Glutamatergic neuron (in vitro differentiated cells): ENCODE measurements at regions not wholly inside any gene's neighbourhood (a gene's known extent, or its start where the extent isn't known, plus 50 kb on each side); places are given as distances from the start of the nearest gene placed in this dataset.

Experiments used
- DNase-seq: peaks from one replicate; pipeline ENCODE4 v3.0.0; 2022
- H3K27ac Mint-ChIP-seq: one replicate; pipeline ENCODE4 v1.8.0; 2020; ENCODE audit warnings: mild to moderate bottlenecking, mixed read lengths, inconsistent platforms; ENCODE audit not compliant: unreplicated experiment
- H3K27me3 Mint-ChIP-seq: one replicate; pipeline ENCODE4 v1.8.0; 2020; ENCODE audit warnings: mild to moderate bottlenecking, moderate library complexity, mixed read lengths, inconsistent platforms; ENCODE audit not compliant: unreplicated experiment
- H3K36me3 Mint-ChIP-seq: one replicate; pipeline ENCODE4 v1.8.0; 2020; ENCODE audit warnings: mild to moderate bottlenecking, mixed read lengths, inconsistent platforms; ENCODE audit not compliant: unreplicated experiment
- H3K4me1 Mint-ChIP-seq: one replicate; pipeline ENCODE4 v1.8.0; 2020; ENCODE audit warnings: mild to moderate bottlenecking, low read depth, mixed read lengths, inconsistent platforms; ENCODE audit not compliant: unreplicated experiment
- H3K4me3 Mint-ChIP-seq: one replicate; pipeline ENCODE4 v1.8.0; 2020; ENCODE audit warnings: mild to moderate bottlenecking, mixed read lengths, inconsistent platforms; ENCODE audit not compliant: unreplicated experiment
- H3K9me3 Mint-ChIP-seq: one replicate; pipeline ENCODE4 v1.8.0; 2020; ENCODE audit warnings: mild to moderate bottlenecking, moderate library complexity, mixed read lengths, inconsistent platforms; ENCODE audit not compliant: unreplicated experiment
- CTCF ChIP-seq: fragments of 200-600 bp; sonication (generic); IDR thresholded peaks from one replicate; pipeline ENCODE4 v1.5.0; 2021; ENCODE audit not compliant: partially characterized antibody, unreplicated experiment

- TF ChIP-seq CTCF, result no peak
- no peaks in the 10 kb centered on the region for H3K36me3 Mint-ChIP-seq
- H3K4me1 Mint-ChIP-seq, result peaks cover 4% of the 10 kb centered on the region
- H3K27ac Mint-ChIP-seq, result no peak overlapping the region
- DNase-seq, result no peak
- H3K4me3 Mint-ChIP-seq, result no peak overlapping the region
- no peaks in the 10 kb centered on the region for H3K27me3 Mint-ChIP-seq
- H3K9me3 Mint-ChIP-seq, result peaks cover 2% of the 10 kb centered on the region
Observed at GRCh38 chr4:151530230-151530629, 121.3 kb downstream of the FHIP1A start.

- H3K36me3 Mint-ChIP-seq, result no peaks in the 10 kb centered on the region
- no peak for TF ChIP-seq CTCF
- no peaks in the 10 kb centered on the region for H3K27me3 Mint-ChIP-seq
- H3K4me1 Mint-ChIP-seq, result peaks cover 2% of the 10 kb centered on the region
- DNase-seq, result no peak
- no peak overlapping the region for H3K4me3 Mint-ChIP-seq
- H3K9me3 Mint-ChIP-seq, result peaks cover 2% of the 10 kb centered on the region
- no peak overlapping the region for H3K27ac Mint-ChIP-seq
Observed at GRCh38 chr4:151530783-151531182, 121.8 kb downstream of the FHIP1A start.

- Mint-ChIP-seq H3K36me3 (no peaks in the 10 kb centered on the region), H3K9me3 (peaks cover 2% of the 10 kb centered on the region), H3K27ac (no peak overlapping the region), H3K27me3 (no peaks in the 10 kb centered on the region), H3K4me1 (peaks cover 2% of the 10 kb centered on the region), H3K4me3 (no peak overlapping the region)
- DNase-seq, result no peak
- no peak for TF ChIP-seq CTCF
Observed at GRCh38 chr4:151532001-151532708, 123.2 kb downstream of the FHIP1A start.

- no peak for DNase-seq
- no peaks in the 10 kb centered on the region for H3K9me3 Mint-ChIP-seq
- TF ChIP-seq CTCF, result no peak
- no peaks in the 10 kb centered on the region for H3K36me3 Mint-ChIP-seq
- no peak overlapping the region for H3K4me3 Mint-ChIP-seq
- H3K27ac Mint-ChIP-seq, result no peak overlapping the region
- peaks cover 2% of the 10 kb centered on the region for H3K4me1 Mint-ChIP-seq
- H3K27me3 Mint-ChIP-seq, result no peaks in the 10 kb centered on the region
Observed at GRCh38 chr4:151534195-151534594, 125.2 kb downstream of the FHIP1A start.

- Mint-ChIP-seq H3K9me3 (no peaks in the 10 kb centered on the region), H3K4me1 (peaks cover 2% of the 10 kb centered on the region), H3K4me3 (no peak overlapping the region), H3K27ac (no peak overlapping the region), H3K36me3 (no peaks in the 10 kb centered on the region), H3K27me3 (no peaks in the 10 kb centered on the region)
- DNase-seq, result no peak
- TF ChIP-seq CTCF, result no peak
Observed at GRCh38 chr4:151535366-151535765, 126.4 kb downstream of the FHIP1A start.
